SK-N-SH (cell line): ENCODE measurements at regions not wholly inside any gene's neighbourhood (a gene's known extent, or its start where the extent isn't known, plus 50 kb on each side); places are given as distances from the start of the nearest gene placed in this dataset.

Experiments used
- EP300 ChIP-seq, 2 experiments: IDR thresholded peaks; 2 replicates each; pipeline versions ENCODE4 v1.4.0 to v1.6.1; 2012; ENCODE audit warnings: borderline replicate concordance in 1 of 2, low read depth in 1 of 2, low read length in 1 of 2
- NRF1 ChIP-seq: IDR thresholded peaks from 2 replicates; pipeline ENCODE4 v1.6.1; 2012; ENCODE audit warnings: low read depth, mild to moderate bottlenecking, low read length
- RCOR1 ChIP-seq: fragments of 150-350 bp; IDR thresholded peaks from 2 replicates; pipeline ENCODE4 v1.6.1; 2017; ENCODE audit warnings: antibody characterized with exemption, low read length
- SIN3A ChIP-seq: IDR thresholded peaks from 2 replicates; pipeline ENCODE4 v1.6.1; 2012; ENCODE audit warnings: low read depth, mild to moderate bottlenecking, low read length, moderate library complexity, borderline replicate concordance
- YY1 ChIP-seq: IDR thresholded peaks from 2 replicates; pipeline ENCODE4 v1.4.0; 2012; ENCODE audit warnings: low read depth, mild to moderate bottlenecking
- TF ChIP-seq, protein P1 (sequence below): fragments of 200-600 bp; sonication (generic); IDR thresholded peaks from 2 replicates; pipeline ENCODE4 v1.6.1; 2017; ENCODE audit warnings: antibody characterized with exemption, mild to moderate bottlenecking, moderate library complexity
- TF ChIP-seq, protein P2 (sequence below): IDR thresholded peaks from 2 replicates; pipeline ENCODE4 v1.6.1; 2012; ENCODE audit warnings: mild to moderate bottlenecking, low read depth, low read length, moderate library complexity

DNA sequence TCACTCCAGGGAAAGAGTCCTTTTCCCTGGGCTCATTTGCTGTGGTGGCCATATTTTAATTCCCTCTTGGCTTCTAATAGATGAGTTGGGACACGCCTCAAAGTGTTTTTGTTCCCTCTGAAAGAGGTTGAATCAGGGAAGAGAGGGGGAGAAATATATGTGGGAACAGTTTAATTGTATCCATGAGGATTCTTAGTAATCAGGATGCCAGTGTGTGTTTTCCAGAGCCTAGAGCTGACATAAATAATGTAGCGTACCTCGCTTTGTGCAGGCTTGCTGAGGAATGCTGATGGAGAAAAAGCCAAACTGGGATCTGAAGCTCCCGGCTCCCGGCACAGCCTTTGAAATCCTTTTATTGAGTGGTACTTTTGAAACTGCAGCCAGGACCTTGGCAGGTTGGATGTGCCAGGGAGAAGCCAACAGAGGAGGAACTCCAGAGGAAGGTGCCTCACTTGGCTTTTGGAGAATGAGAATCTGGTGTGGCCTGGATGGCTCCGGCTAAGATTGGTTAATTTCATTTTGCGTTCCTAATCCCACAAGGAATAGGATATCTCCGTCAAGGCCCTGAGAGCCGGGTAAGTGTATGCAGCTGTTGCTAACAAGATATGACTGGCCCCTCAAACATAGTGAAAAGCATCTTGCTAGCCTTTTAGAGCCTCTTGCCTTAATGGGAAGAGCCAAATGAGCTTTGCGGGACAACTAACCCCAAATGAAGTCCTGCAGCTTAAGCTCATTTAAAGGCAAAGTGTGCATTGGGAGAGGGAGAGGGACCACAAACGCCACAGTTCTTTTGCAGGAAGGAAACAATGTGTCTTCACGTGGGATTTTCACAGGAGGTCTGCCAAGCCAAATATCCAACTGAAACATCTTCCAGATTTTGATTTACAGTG, 471.1 kb upstream of the WWC1 start:
- TF ChIP-seq NRF1 (no peak), EP300 (IDR thresholded peaks at IDR 0.05; ENCODE audit: borderline replicate concordance in 1 of 2, low read depth in 1 of 2, low read length in 1 of 2) (no peak), SIN3A (no peak), YY1 (no peak), RCOR1 (no peak)
- TF ChIP-seq, protein P1, sequence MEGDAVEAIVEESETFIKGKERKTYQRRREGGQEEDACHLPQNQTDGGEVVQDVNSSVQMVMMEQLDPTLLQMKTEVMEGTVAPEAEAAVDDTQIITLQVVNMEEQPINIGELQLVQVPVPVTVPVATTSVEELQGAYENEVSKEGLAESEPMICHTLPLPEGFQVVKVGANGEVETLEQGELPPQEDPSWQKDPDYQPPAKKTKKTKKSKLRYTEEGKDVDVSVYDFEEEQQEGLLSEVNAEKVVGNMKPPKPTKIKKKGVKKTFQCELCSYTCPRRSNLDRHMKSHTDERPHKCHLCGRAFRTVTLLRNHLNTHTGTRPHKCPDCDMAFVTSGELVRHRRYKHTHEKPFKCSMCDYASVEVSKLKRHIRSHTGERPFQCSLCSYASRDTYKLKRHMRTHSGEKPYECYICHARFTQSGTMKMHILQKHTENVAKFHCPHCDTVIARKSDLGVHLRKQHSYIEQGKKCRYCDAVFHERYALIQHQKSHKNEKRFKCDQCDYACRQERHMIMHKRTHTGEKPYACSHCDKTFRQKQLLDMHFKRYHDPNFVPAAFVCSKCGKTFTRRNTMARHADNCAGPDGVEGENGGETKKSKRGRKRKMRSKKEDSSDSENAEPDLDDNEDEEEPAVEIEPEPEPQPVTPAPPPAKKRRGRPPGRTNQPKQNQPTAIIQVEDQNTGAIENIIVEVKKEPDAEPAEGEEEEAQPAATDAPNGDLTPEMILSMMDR = no peak
- TF ChIP-seq, protein P2, sequence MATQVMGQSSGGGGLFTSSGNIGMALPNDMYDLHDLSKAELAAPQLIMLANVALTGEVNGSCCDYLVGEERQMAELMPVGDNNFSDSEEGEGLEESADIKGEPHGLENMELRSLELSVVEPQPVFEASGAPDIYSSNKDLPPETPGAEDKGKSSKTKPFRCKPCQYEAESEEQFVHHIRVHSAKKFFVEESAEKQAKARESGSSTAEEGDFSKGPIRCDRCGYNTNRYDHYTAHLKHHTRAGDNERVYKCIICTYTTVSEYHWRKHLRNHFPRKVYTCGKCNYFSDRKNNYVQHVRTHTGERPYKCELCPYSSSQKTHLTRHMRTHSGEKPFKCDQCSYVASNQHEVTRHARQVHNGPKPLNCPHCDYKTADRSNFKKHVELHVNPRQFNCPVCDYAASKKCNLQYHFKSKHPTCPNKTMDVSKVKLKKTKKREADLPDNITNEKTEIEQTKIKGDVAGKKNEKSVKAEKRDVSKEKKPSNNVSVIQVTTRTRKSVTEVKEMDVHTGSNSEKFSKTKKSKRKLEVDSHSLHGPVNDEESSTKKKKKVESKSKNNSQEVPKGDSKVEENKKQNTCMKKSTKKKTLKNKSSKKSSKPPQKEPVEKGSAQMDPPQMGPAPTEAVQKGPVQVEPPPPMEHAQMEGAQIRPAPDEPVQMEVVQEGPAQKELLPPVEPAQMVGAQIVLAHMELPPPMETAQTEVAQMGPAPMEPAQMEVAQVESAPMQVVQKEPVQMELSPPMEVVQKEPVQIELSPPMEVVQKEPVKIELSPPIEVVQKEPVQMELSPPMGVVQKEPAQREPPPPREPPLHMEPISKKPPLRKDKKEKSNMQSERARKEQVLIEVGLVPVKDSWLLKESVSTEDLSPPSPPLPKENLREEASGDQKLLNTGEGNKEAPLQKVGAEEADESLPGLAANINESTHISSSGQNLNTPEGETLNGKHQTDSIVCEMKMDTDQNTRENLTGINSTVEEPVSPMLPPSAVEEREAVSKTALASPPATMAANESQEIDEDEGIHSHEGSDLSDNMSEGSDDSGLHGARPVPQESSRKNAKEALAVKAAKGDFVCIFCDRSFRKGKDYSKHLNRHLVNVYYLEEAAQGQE = no peak
